GM12878 (cell line): ENCODE measurements at regions not wholly inside any gene's neighbourhood (a gene's known extent, or its start where the extent isn't known, plus 50 kb on each side); places are given as distances from the start of the nearest gene placed in this dataset.

Experiments used
- ATAC-seq: fragments of 200-7000 bp; cut with Tn5 transposase; 3 replicates; pipeline ENCODE4 v1.9.1; 2020; ENCODE audit warnings: mild to moderate bottlenecking, moderate library complexity
- BruUV-seq: library from RNA; stranded (reverse); fragments of 400-500 nt; replicated peaks from 2 replicates; lab custom pipeline; 2021; lab: Mats Ljungman, UMichigan
- CTCF ChIA-PET: fragments of 300-600 bp; sonication (Branson Sonifier 250); formaldehyde crosslinking; extraction: SDS; loops from one replicate; lab custom pipeline; 2021; ENCODE audit warnings: inconsistent platforms; lab: Yijun Ruan, JAX
- POLR2A ChIA-PET: fragments of 350-600 bp; formaldehyde crosslinking; extraction: SDS; loops from one replicate; lab custom pipeline; 2021; ENCODE audit warnings: inconsistent platforms; lab: Charles Lee
- RAD21 ChIA-PET: fragments of 300-600 bp; sonication (Branson Sonifier 250); formaldehyde crosslinking; loops from one replicate; lab custom pipeline; 2023; ENCODE audit warnings: antibody characterized with exemption; ENCODE audit not compliant: unreplicated experiment; lab: Charles Lee
- SMC1A ChIA-PET: fragments of 300-600 bp; sonication (Branson Sonifier 250); formaldehyde crosslinking; loops from one replicate; lab custom pipeline; 2023; ENCODE audit not compliant: unreplicated experiment, uncharacterized antibody; lab: Charles Lee
- DNase-seq: peaks from one replicate; pipeline ENCODE4 v3.0.0-alpha.2; 2011; ENCODE audit warnings: low read depth, low spot score
- FAIRE-seq: peaks from 3 replicates; lab custom pipeline; 2011; peaks lifted over from hg19 to GRCh38; lab: Jason Lieb, UNC
- H2AFZ ChIP-seq: 2 replicates; pipeline ENCODE4 v1.6.0; 2011; ENCODE audit warnings: low read depth, low read length, control low read depth; ENCODE audit not compliant: control insufficient read depth
- H3K27ac ChIP-seq: 2 replicates; pipeline ENCODE4 v1.5.1; 2011; ENCODE audit warnings: control low read depth; ENCODE audit not compliant: control insufficient read depth, insufficient read depth
- H3K27me3 ChIP-seq, 2 experiments: replicated peaks in 1 of 2; 2 replicates each; pipeline versions ENCODE4 v1.6.0 to v1.6.1; 2011; ENCODE audit warnings: low read length in 1 of 2; ENCODE audit not compliant: control insufficient read depth in 2 of 2, insufficient read depth in 2 of 2
- H3K36me3 ChIP-seq, 2 experiments: 2 replicates each; pipeline ENCODE4 v1.5.1; 2011; ENCODE audit warnings: low read length in 1 of 2; ENCODE audit not compliant: control insufficient read depth in 2 of 2, insufficient read depth in 2 of 2
- H3K4me1 ChIP-seq: 2 replicates; pipeline ENCODE4 v1.6.1; 2011; ENCODE audit warnings: mild to moderate bottlenecking, low read length, moderate library complexity, mixed read lengths; ENCODE audit not compliant: control insufficient read depth, insufficient read depth
- H3K4me2 ChIP-seq: 2 replicates; pipeline ENCODE4 v1.6.0; 2011; ENCODE audit warnings: control low read depth; ENCODE audit not compliant: control insufficient read depth, insufficient read depth
- H3K4me3 ChIP-seq: fragments of 200-600 bp; sonication (generic); 2 replicates; pipeline ENCODE4 v1.5.1; 2016
- H3K79me2 ChIP-seq: 2 replicates; pipeline ENCODE4 v1.6.0; 2011; ENCODE audit warnings: low read length; ENCODE audit not compliant: control insufficient read depth, insufficient read depth
- H3K9ac ChIP-seq: 2 replicates; pipeline ENCODE4 v1.8.0; 2011; ENCODE audit warnings: low read length, control low read depth, mixed read lengths; ENCODE audit not compliant: control insufficient read depth, insufficient read depth
- H3K9me3 ChIP-seq: replicated peaks from 3 replicates; pipeline ENCODE4 v1.5.1; 2011; ENCODE audit warnings: mild to moderate bottlenecking, low read length; ENCODE audit not compliant: control insufficient read depth, insufficient read depth
- H4K20me1 ChIP-seq: 2 replicates; pipeline ENCODE4 v1.6.0; 2011; ENCODE audit not compliant: control insufficient read depth, insufficient read depth
- CREM ChIP-seq: IDR thresholded peaks from 2 replicates; pipeline ENCODE4 v1.6.1; 2014; ENCODE audit warnings: antibody characterized with exemption, low read depth
- ETV6 ChIP-seq, 2 experiments: fragments of 450-650 bp in 1 of 2; IDR thresholded peaks in 1 of 2; conservative IDR thresholded peaks in 1 of 2; 2 replicates each; pipeline ENCODE4 v1.6.1; 2014; ENCODE audit warnings: antibody characterized with exemption in 1 of 2, borderline replicate concordance in 1 of 2, low read depth in 1 of 2, mild to moderate bottlenecking in 1 of 2, moderate library complexity in 1 of 2
- IRF4 ChIP-seq: IDR thresholded peaks from 2 replicates; pipeline ENCODE4 v1.6.1; 2011; ENCODE audit warnings: low read depth, low read length
- MTA3 ChIP-seq: IDR thresholded peaks from 2 replicates; pipeline ENCODE4 v1.6.1; 2012; ENCODE audit warnings: low read length, inconsistent platforms, borderline replicate concordance
- NFXL1 ChIP-seq: fragments of 450-650 bp; IDR thresholded peaks from 2 replicates; pipeline ENCODE4 v1.6.1; 2017; ENCODE audit warnings: antibody characterized with exemption, mild to moderate bottlenecking, borderline replicate concordance
- POLR2A ChIP-seq: IDR thresholded peaks from 2 replicates; pipeline ENCODE4 v1.6.1; 2011; ENCODE audit warnings: low read depth, mild to moderate bottlenecking, low read length
- YBX1 ChIP-seq: fragments of 450-650 bp; IDR thresholded peaks from 2 replicates; pipeline ENCODE4 v1.6.1; 2016; ENCODE audit warnings: antibody characterized with exemption
- WGBS: methylation state at CpG from one replicate; pipeline ENCODE4 v1.1.6; 2016; ENCODE audit warnings: low lambda C conversion rate; ENCODE audit not compliant: insufficient replicate concordance, insufficient coverage; ENCODE audit errors: missing lambda C conversion rate; 5-methylcytosine and 5-hydroxymethylcytosine counted together
- in situ Hi-C: fragments of 300-500 bp; cut with MboI; formaldehyde crosslinking; loops from 9 replicates; pipeline ENCODE4 v1.14.3; 2018; ENCODE audit warnings: mixed read lengths
- intact Hi-C: fragments of 100-400 bp; cut with micrococcal nuclease; formaldehyde crosslinking; loops from one replicate; pipeline ENCODE4 v1.14.2; 2022; ENCODE audit not compliant: unreplicated experiment
- TF ChIP-seq, protein P1 (sequence below): IDR thresholded peaks from 2 replicates; pipeline ENCODE4 v1.6.1; 2012; ENCODE audit warnings: improper control_type of control experiment, low read depth, low read length; ENCODE audit not compliant: insufficient replicate concordance

DNA sequence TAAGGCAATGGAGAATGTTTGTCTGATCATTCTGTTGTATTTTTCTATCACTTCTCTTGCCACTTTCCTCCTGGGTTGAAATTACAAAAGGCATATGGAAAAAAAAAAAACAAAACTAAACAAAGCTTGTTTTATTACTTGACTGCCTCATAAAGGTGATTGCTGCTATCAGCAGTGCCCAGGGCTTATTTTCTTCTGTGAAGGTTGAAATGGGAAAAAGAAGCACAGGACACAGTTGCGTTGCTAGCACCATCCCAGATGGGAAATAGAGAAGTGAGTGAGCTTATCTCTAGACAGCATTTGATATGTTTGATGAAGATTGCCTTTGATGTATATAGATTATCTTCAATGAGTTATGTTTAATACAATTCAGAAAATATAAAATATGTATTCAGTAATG is 633.8 kb upstream of the ZNF804A start:
- Histone ChIP-seq H3K36me3 (no peaks in the 10 kb centered on the region), H3K4me1 (no peaks in the 10 kb centered on the region), H3K9me3 (no peaks in the 10 kb centered on the region), H3K79me2 (no peaks in the 10 kb centered on the region), H3K4me2 (no peak overlapping the region), H3K27ac (no peak overlapping the region), H3K4me3 (no peak overlapping the region), H2AFZ (no peak overlapping the region), H3K9ac (no peak overlapping the region), H3K27me3 (no peaks in the 10 kb centered on the region), H4K20me1 (no peaks in the 10 kb centered on the region)
- ChIA-PET SMC1A (no interaction called here), CTCF (interaction anchor here (0.8 kb wide), 1 partner anchor 133 kb away, joined by 3 read pairs; no protein-coding TSS in a partner anchor), RAD21 (no interaction called here), POLR2A (no interaction called here)
- intact Hi-C loops, result no loop called here
- ATAC-seq (no peak), DNase-seq (no peak), FAIRE-seq (no peak)
- in situ Hi-C loops, result no loop called here
- no TSS peak for BruUV-seq
- TF ChIP-seq YBX1 (no peak), IRF4 (no peak)
- WGBS, result 47% methylated on average over 1 of the region's 1 CpG

- intact Hi-C loops, result no loop called here
- ChIA-PET SMC1A (no interaction called here), CTCF (no interaction called here), POLR2A (no interaction called here), RAD21 (no interaction called here)
- H4K20me1 ChIP-seq, result no peaks in the 10 kb centered on the region
- no peaks in the 10 kb centered on the region for H3K36me3 ChIP-seq
- no peak for TF ChIP-seq CREM
- no peak for TF ChIP-seq MTA3
- TF ChIP-seq NFXL1, result no peak
- no peak for TF ChIP-seq ETV6 (conservative IDR thresholded peaks at IDR 0.05 in 1 of 2, IDR thresholded peaks at IDR 0.05 in 1 of 2; ENCODE audit: borderline replicate concordance in 1 of 2, low read depth in 1 of 2)
- no peak for TF ChIP-seq POLR2A
- TF ChIP-seq, protein P1, sequence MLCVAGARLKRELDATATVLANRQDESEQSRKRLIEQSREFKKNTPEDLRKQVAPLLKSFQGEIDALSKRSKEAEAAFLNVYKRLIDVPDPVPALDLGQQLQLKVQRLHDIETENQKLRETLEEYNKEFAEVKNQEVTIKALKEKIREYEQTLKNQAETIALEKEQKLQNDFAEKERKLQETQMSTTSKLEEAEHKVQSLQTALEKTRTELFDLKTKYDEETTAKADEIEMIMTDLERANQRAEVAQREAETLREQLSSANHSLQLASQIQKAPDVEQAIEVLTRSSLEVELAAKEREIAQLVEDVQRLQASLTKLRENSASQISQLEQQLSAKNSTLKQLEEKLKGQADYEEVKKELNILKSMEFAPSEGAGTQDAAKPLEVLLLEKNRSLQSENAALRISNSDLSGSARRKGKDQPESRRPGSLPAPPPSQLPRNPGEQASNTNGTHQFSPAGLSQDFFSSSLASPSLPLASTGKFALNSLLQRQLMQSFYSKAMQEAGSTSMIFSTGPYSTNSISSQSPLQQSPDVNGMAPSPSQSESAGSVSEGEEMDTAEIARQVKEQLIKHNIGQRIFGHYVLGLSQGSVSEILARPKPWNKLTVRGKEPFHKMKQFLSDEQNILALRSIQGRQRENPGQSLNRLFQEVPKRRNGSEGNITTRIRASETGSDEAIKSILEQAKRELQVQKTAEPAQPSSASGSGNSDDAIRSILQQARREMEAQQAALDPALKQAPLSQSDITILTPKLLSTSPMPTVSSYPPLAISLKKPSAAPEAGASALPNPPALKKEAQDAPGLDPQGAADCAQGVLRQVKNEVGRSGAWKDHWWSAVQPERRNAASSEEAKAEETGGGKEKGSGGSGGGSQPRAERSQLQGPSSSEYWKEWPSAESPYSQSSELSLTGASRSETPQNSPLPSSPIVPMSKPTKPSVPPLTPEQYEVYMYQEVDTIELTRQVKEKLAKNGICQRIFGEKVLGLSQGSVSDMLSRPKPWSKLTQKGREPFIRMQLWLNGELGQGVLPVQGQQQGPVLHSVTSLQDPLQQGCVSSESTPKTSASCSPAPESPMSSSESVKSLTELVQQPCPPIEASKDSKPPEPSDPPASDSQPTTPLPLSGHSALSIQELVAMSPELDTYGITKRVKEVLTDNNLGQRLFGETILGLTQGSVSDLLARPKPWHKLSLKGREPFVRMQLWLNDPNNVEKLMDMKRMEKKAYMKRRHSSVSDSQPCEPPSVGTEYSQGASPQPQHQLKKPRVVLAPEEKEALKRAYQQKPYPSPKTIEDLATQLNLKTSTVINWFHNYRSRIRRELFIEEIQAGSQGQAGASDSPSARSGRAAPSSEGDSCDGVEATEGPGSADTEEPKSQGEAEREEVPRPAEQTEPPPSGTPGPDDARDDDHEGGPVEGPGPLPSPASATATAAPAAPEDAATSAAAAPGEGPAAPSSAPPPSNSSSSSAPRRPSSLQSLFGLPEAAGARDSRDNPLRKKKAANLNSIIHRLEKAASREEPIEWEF, result no peak
- BruUV-seq, result no TSS peak
- H3K4me3 ChIP-seq, result no peak overlapping the region
- H3K79me2 ChIP-seq, result no peaks in the 10 kb centered on the region
- WGBS, result 41% methylated on average over 6 of the region's 6 CpGs
- H3K27ac ChIP-seq, result no peak overlapping the region
- in situ Hi-C loops, result no loop called here
- ATAC-seq (no peak; the same call in 2 of the 3 replicates), FAIRE-seq (no peak), DNase-seq (no peak)
- no peak overlapping the region for H3K9ac ChIP-seq
- H3K27me3 ChIP-seq, result no peaks in the 10 kb centered on the region
- no peak overlapping the region for H3K4me2 ChIP-seq
- no peak overlapping the region for H2AFZ ChIP-seq
- H3K9me3 ChIP-seq, result no peaks in the 10 kb centered on the region
- H3K4me1 ChIP-seq, result no peaks in the 10 kb centered on the region
Measured at GRCh38 chr2:183967756-183968155, 630.6 kb upstream of the ZNF804A start.
